Loucy (cell line): ENCODE measurements at regions not wholly inside any gene's neighbourhood (a gene's known extent, or its start where the extent isn't known, plus 50 kb on each side); places are given as distances from the start of the nearest gene placed in this dataset.

Experiments
- EZH2phosphoT487 ChIP-seq: fragments of 200-600 bp; IDR thresholded peaks from 2 replicates; pipeline ENCODE4 v1.6.1; 2018; ENCODE audit warnings: antibody characterized with exemption, mild to moderate bottlenecking, moderate library complexity, borderline replicate concordance
- TF ChIP-seq, protein P1 (sequence below): fragments of 200-600 bp; sonication (generic); conservative IDR thresholded peaks from 2 replicates; pipeline ENCODE4 v1.5.1; 2014; ENCODE audit warnings: mild to moderate bottlenecking, antibody characterized with exemption, low read length

DNA sequence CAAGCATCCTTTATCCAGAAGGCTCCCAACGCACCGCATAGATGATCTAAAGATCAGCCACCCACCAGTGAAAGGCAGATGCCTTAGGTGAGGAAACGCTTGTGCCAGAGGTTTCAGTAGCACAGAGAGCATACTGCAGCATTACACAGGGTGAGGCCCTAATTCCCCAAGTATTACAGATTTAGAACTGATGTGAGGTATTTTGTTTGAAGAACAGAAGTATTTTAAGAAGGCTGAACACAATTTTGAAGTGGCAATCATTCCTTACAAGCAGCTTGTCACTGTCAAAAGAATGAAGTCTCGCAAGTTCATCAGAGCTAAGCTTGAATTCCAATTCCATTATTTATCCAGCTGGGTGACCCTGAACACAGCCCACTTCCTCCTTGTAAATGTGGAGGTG is 70.0 kb upstream of the FAT3 start:
- TF ChIP-seq, protein P1, sequence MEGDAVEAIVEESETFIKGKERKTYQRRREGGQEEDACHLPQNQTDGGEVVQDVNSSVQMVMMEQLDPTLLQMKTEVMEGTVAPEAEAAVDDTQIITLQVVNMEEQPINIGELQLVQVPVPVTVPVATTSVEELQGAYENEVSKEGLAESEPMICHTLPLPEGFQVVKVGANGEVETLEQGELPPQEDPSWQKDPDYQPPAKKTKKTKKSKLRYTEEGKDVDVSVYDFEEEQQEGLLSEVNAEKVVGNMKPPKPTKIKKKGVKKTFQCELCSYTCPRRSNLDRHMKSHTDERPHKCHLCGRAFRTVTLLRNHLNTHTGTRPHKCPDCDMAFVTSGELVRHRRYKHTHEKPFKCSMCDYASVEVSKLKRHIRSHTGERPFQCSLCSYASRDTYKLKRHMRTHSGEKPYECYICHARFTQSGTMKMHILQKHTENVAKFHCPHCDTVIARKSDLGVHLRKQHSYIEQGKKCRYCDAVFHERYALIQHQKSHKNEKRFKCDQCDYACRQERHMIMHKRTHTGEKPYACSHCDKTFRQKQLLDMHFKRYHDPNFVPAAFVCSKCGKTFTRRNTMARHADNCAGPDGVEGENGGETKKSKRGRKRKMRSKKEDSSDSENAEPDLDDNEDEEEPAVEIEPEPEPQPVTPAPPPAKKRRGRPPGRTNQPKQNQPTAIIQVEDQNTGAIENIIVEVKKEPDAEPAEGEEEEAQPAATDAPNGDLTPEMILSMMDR = no peak
- TF ChIP-seq EZH2phosphoT487 = no peak
